RWPE1 (cell line): ENCODE measurements at regions not wholly inside any gene's neighbourhood (a gene's known extent, or its start where the extent isn't known, plus 50 kb on each side); places are given as distances from the start of the nearest gene placed in this dataset.
"Not testable (repeated sequence)": the region's sequence is repeated elsewhere in the genome, so short reads cannot be mapped to it uniquely, and the experiment has no call there.

Source experiments
- CTCF ChIA-PET: fragments of 350-600 bp; sonication (Branson Sonifier 250); formaldehyde crosslinking; extraction: SDS; loops from one replicate; lab custom pipeline; 2021; lab: Yijun Ruan, JAX
- POLR2A ChIA-PET: fragments of 400-600 bp; formaldehyde crosslinking; extraction: SDS; loops from one replicate; lab custom pipeline; 2020; ENCODE audit warnings: antibody characterized with exemption; ENCODE audit not compliant: low non-redundant PET; lab: Yijun Ruan, JAX
- DNase-seq: peaks from one replicate; pipeline ENCODE4 v3.0.0; 2012; ENCODE audit warnings: low spot score
- H3K27ac ChIP-seq: fragments of 450-650 bp; 2 replicates; pipeline ENCODE4 v1.5.1; 2017
- TF ChIP-seq, protein P1 (sequence below): fragments of 450-650 bp; conservative IDR thresholded peaks from 2 replicates; pipeline ENCODE4 v1.5.1; 2017; ENCODE audit warnings: low read depth, mild to moderate bottlenecking

DNA sequence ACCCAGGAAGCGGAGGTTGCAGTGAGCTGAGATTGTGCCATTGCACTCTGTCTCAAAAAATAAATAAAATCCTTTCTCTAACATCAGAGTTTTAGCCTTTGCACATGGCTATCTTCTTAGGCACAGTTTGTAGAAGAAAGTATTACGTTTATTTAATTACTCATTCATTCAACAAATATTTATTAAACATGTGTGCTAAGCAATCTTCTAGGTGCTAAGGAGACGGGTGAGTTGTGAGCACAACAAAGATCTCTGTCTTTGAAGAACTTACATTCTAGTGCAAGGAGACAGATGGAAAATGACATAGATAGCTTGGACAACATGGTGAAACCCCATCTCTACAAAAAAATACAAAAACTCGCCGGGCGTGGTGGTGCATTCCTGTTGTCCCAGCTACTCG lies 122.3 kb upstream of the MYO10 start:
- peak overlapping the region; percentile 38 for H3K27ac ChIP-seq
- CTCF ChIA-PET, result interaction anchor here (0.6 kb wide), 1 partner anchor 132 kb away, joined by 3 read pairs; no protein-coding TSS in a partner anchor
- TF ChIP-seq, protein P1, sequence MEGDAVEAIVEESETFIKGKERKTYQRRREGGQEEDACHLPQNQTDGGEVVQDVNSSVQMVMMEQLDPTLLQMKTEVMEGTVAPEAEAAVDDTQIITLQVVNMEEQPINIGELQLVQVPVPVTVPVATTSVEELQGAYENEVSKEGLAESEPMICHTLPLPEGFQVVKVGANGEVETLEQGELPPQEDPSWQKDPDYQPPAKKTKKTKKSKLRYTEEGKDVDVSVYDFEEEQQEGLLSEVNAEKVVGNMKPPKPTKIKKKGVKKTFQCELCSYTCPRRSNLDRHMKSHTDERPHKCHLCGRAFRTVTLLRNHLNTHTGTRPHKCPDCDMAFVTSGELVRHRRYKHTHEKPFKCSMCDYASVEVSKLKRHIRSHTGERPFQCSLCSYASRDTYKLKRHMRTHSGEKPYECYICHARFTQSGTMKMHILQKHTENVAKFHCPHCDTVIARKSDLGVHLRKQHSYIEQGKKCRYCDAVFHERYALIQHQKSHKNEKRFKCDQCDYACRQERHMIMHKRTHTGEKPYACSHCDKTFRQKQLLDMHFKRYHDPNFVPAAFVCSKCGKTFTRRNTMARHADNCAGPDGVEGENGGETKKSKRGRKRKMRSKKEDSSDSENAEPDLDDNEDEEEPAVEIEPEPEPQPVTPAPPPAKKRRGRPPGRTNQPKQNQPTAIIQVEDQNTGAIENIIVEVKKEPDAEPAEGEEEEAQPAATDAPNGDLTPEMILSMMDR, result no peak
- POLR2A ChIA-PET, result no interaction called here
- no peak for DNase-seq

DNA sequence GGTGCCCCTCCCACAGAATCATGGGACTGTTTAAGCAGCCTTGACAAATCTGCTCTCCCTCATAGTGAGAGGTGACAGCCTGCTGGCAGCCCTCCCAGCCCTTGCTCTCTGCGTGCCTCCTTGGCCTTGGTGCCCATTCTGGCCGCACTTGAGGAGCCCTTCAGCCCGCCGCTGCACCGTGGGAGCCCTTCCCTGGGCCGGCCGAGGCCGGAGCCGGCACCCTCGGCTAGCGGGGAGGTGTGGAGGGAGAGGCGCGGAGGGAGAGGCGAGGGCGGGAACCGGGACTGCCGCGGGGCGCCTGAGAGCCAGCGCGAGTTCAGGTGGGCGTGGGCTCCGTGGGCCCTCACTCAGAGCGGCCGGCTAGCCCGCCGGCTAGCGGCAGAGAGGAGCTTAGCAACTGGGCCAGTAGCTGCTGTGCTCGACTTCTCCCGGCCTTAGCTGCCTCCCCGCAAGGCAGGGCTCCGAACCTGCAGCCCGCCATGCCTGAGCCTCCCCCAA lies 125.9 kb upstream of the MYO10 start:
- DNase-seq, result no peak
- ChIA-PET CTCF (no interaction called here), POLR2A (no interaction called here)
- TF ChIP-seq, protein P1, result no peak
- no peak overlapping the region for H3K27ac ChIP-seq

DNA sequence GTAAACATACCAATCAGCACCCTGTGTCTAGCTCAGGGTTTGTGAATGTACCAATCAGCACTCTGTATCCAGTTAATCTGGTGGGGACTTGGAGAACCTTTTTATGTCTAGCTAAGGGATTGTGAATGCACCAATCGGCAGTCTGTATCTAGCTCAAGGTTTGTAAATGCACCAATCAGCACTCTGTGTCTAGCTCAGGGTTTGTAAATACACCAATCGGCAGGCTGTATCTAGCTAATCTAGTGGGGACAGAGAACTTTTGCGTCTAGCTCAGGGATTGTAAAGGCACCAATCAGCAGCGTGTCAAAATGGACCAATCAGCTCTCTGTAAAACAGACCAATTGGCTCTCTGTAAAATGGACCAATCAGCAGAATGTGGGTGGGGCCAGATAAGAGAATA lies 126.7 kb upstream of the MYO10 start:
- H3K27ac ChIP-seq, DNase-seq, POLR2A ChIA-PET: not testable (repeated sequence)
- CTCF ChIA-PET, result interaction anchor here (0.6 kb wide), 1 partner anchor 69 kb away, joined by 3 read pairs; no protein-coding TSS in a partner anchor

DNA sequence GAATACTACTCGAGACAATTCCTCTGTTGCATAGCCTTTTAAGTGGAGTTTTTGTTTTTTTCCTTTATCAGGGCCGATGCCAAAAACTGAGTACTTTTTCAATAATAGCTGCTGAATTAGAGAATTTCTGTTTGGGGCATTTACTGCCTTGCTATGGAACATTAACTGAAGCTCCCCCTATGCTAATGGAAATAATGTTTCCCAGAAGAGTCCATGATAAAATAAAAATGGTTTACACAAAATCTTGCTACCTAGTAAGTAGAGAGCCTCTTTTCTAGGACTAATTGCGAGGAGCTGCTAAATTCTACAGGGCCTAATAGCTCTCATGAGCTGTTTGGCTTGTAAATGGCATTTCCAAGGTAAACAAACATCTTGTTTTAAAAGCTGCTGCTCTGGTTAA lies 128.2 kb upstream of the MYO10 start:
- POLR2A ChIA-PET, result no interaction called here
- TF ChIP-seq, protein P1, result no peak
- CTCF ChIA-PET, result no interaction called here
- DNase-seq, result no peak
- no peak overlapping the region for H3K27ac ChIP-seq

DNA sequence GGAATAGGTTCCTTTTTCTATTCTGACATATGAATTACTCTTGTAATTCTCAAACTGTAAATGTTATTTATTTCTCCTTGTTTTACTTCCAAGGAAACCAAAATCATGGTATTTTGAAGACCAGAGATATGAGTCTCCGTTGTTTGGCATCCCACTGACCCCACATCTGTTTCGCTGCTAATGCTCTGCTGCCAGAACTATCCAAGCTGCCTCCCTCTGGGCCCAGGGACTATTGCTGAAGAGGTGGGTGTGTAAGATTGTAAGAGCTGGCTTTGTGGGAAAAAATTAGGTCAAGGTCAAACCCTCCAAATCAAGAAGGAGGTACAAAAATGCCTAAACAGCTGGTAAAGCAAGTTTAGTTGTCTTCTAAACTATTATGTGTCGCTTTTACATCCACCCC lies 129.4 kb upstream of the MYO10 start:
- ChIA-PET POLR2A (no interaction called here), CTCF (no interaction called here)
- DNase-seq, result no peak
- no peak overlapping the region for H3K27ac ChIP-seq
- TF ChIP-seq, protein P1, result no peak

DNA sequence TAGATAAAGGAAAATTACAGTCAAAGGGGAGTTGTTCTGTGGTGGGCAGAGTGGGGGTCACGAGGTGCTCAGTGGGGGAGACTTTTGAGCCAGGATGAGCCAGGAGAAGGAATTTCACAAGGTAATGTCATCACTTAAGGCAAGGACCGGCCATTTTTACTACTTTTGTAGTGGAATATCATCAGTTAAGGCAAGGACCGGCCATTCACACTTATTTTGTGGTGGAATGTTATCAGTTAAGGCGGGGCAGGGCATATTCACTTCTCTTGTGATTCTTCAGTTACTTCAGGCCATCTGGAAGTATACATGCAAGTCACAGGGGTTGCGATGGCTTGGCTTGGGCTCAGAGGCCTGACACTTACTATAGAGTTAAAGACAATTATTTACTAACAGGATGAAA lies 129.9 kb upstream of the MYO10 start:
- H3K27ac ChIP-seq, POLR2A ChIA-PET, CTCF ChIA-PET, DNase-seq: not testable (repeated sequence)

DNA sequence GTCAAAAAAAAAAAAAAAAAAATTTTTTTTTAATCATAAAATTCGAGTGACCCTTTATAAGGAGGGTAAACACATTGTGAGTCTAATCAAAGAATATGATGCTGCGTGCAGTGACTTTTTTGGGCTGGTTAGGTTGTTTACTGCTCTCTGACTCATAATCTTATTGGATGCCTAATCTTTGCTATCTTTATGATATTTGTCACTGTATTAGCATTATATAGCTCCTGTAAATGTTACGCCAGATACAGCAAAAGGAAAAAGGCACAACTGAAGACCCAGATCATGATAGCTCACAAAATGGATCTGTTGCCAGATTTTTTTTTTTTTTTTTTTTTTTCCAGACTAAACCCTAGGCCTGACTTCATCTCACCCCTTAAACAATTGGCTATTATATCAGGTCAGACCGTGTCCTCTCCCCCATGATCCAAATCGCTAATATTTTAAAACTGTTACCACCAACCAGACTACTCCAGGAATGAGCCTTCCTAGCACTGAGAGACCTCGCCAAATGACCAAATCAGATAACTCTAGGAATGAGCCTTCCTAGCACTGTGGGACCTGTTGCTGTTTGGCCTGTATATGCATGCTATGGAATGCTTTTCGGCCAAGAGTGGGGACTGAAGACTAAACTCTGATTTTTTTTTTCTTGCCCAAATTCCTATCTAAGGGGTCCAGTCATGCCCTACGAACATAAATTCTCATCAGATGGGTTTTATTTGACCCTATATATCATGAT lies 131.7 kb upstream of the MYO10 start:
- POLR2A ChIA-PET, result interaction anchor here (0.6 kb wide), 1 partner anchor 13 kb away, joined by 10 read pairs; no protein-coding TSS in a partner anchor
- DNase-seq, result no peak
- H3K27ac ChIP-seq, result no peak overlapping the region
- CTCF ChIA-PET, result interaction anchor here (0.6 kb wide), 1 partner anchor 93 kb away, joined by 6 read pairs; no protein-coding TSS in a partner anchor
- TF ChIP-seq, protein P1, result no peak
